Right lobe of liver (tissue), 6 donors: ENCODE measurements at regions not wholly inside any gene's neighbourhood (a gene's known extent, or its start where the extent isn't known, plus 50 kb on each side); places are given as distances from the start of the nearest gene placed in this dataset.

Source experiments
- ATAC-seq, 4 donors: fragments of 200-7000 bp; cut with Tn5 transposase; one replicate each; pipeline ENCODE4 v1.9.1; 2020; ENCODE audit warnings: mild to moderate bottlenecking in 4 of 4, moderate library complexity in 4 of 4
- DNase-seq, 3 donors: peaks; one replicate each; pipeline ENCODE4 v3.0.0-alpha.2; 2020
- H3K27ac ChIP-seq, 3 donors: fragments of 200-600 bp; one replicate each; pipeline ENCODE4 v1.8.0; 2022
- H3K27me3 ChIP-seq, 2 donors: fragments of 200-600 bp; one replicate each; pipeline ENCODE4 v1.8.0; 2022
- H3K36me3 ChIP-seq, 4 donors: fragments of 200-600 bp; sonication (generic) in 1 of 4; one replicate each; pipeline versions ENCODE4 v1.5.1 to v1.8.0; 2017 to 2022; ENCODE audit warnings: control low read depth in 1 of 4
- H3K4me1 ChIP-seq, 4 donors: fragments of 200-600 bp; sonication (generic) in 1 of 4; one replicate each; pipeline versions ENCODE4 v1.5.1 to v1.8.0; 2017 to 2022; ENCODE audit warnings: control low read depth in 1 of 4
- H3K4me3 ChIP-seq, 3 donors: fragments of 200-600 bp; one replicate each; pipeline ENCODE4 v1.8.0; 2022
- H3K9me3 ChIP-seq, 4 donors: fragments of 200-600 bp; sonication (generic) in 1 of 4; one replicate each; pipeline versions ENCODE4 v1.5.1 to v1.8.0; 2017 to 2022; ENCODE audit warnings: control low read depth in 1 of 4
- POLR2A ChIP-seq: fragments of 450-650 bp; IDR thresholded peaks from one replicate; pipeline ENCODE4 v1.6.1; 2017; ENCODE audit warnings: antibody characterized with exemption, mild to moderate bottlenecking
- WGBS: methylation state at CpG from one replicate; pipeline ENCODE4 v1.1.6; 2018; ENCODE audit warnings: low coverage, low lambda C conversion rate; ENCODE audit not compliant: insufficient coverage; ENCODE audit errors: missing lambda C conversion rate; 5-methylcytosine and 5-hydroxymethylcytosine counted together
- intact Hi-C, 2 donors: fragments of 100-400 bp; cut with DNase I; formaldehyde crosslinking; loops; one replicate each; pipeline versions ENCODE4 v1.11.2 to v1.14.1; 2022
- TF ChIP-seq, protein P1 (sequence below), 4 donors: fragments of 200-600 bp in 3 of 4; fragments of 450-650 bp in 1 of 4; IDR thresholded peaks; one replicate each; pipeline versions ENCODE4 v1.5.1 to v1.8.0; 2016 to 2022; ENCODE audit warnings: antibody characterized with exemption in 4 of 4, mild to moderate bottlenecking in 2 of 4
- donor health status: DM: no; HTN: yes; CAD: no.
- donor health status: DM: no; HTN: no; CAD: no.
- donor health status: DM: no; HTN: no; CAD: no.
- donor health status: DM: no; HTN: yes; CAD: no.
- donor health status: DM: no; HTN: yes; CAD: no.

DNA sequence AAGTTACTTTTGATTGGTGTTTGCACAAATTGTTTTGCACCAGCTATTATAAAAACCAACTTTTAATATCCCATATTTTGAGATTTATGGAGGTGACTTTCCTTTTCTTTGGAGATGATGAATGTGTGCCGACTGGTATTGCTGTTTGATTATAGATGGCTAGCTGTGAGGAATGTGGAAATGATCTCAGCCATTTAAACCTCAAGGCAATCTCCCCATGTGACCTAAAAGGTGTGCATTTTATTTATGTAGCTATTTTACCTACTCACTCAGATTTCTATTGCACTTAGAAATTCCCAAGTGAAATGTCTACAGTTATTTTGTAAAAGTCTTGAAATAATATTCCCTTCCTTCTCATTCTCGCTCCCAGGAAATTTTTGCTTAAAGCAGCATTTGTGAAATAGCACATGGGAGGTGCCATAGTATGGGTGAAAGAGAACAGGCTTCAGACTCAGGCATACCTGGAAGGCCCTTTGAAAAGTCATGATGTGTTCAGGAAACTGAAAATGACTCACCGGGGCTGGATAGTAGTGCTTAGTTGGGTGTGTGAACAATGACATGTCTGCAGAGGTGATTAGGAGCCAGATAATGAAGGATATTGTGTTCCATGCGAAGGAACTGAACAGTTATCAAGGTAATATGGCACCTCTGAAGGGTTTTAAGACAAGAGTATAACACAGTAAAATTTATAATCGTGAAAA is 247.6 kb downstream of the CBLL2 start:
- ATAC-seq (no peak), DNase-seq (no peak)
- Histone ChIP-seq H3K27me3 (no peaks in the 10 kb centered on the region), H3K4me1 (no peaks in the 10 kb centered on the region), H3K36me3 (no peaks in the 10 kb centered on the region), H3K4me3 (no peak overlapping the region), H3K9me3 (no peaks in the 10 kb centered on the region), H3K27ac (no peak overlapping the region)
- TF ChIP-seq, protein P1, sequence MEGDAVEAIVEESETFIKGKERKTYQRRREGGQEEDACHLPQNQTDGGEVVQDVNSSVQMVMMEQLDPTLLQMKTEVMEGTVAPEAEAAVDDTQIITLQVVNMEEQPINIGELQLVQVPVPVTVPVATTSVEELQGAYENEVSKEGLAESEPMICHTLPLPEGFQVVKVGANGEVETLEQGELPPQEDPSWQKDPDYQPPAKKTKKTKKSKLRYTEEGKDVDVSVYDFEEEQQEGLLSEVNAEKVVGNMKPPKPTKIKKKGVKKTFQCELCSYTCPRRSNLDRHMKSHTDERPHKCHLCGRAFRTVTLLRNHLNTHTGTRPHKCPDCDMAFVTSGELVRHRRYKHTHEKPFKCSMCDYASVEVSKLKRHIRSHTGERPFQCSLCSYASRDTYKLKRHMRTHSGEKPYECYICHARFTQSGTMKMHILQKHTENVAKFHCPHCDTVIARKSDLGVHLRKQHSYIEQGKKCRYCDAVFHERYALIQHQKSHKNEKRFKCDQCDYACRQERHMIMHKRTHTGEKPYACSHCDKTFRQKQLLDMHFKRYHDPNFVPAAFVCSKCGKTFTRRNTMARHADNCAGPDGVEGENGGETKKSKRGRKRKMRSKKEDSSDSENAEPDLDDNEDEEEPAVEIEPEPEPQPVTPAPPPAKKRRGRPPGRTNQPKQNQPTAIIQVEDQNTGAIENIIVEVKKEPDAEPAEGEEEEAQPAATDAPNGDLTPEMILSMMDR (IDR thresholded peaks at IDR 0.05) = no peak
- no peak for TF ChIP-seq POLR2A
- WGBS = 38% methylated on average over 5 of the region's 5 CpGs
- intact Hi-C loops = no loop called here

DNA sequence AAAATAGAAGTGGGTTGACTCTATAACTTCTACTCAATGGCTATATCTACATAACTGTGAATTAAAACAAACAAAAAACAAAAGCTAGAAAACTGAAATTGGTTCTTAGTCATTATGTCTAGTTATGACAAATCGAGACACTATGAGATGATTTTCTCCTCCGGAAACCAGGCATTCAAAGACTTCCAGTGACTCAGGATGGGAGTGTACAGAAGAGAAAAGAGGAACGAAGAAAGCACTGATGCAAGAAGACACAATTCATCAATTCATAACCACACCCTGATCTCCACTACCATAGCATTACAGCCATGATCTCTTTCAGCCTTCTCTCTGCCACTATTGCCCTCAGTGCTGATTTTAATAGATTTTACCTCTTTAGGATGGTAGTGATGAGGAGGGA is 253.6 kb downstream of the CBLL2 start:
- WGBS = 58% methylated on average over 3 of the region's 3 CpGs
- H3K27ac ChIP-seq = no peak overlapping the region
- no peak for DNase-seq
- no peaks in the 10 kb centered on the region for H3K9me3 ChIP-seq
- TF ChIP-seq, protein P1 (IDR thresholded peaks at IDR 0.05) = no peak
- TF ChIP-seq POLR2A = no peak
- ATAC-seq = no peak
- H3K4me3 ChIP-seq = no peak overlapping the region
- H3K36me3 ChIP-seq = no peaks in the 10 kb centered on the region
- intact Hi-C loops = no loop called here
- H3K4me1 ChIP-seq = no peaks in the 10 kb centered on the region
- no peaks in the 10 kb centered on the region for H3K27me3 ChIP-seq

DNA sequence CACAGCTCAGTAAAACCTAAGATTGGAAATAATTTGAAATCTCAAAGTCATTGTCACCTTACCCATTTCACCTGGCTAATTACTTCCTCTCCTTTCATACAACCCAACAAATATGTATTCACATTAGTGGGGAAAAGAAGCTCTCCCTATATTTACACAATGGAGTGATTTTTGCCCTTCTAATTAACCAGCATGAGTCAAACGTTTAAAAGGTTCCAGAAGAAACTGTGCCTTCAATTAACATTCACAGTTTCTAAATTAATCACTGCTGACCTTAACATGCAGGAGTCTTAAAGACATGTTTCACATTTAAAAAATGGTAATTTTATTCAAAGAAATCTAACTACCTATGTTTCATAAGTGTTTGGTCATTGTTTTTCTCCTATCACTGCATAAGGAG is 254.6 kb downstream of the CBLL2 start:
- no peaks in the 10 kb centered on the region for H3K36me3 ChIP-seq
- ATAC-seq = no peak
- H3K9me3 ChIP-seq = no peaks in the 10 kb centered on the region
- intact Hi-C loops = no loop called here
- no peak overlapping the region for H3K4me3 ChIP-seq
- TF ChIP-seq POLR2A = no peak
- TF ChIP-seq, protein P1 (IDR thresholded peaks at IDR 0.05) = no peak
- H3K27me3 ChIP-seq = no peaks in the 10 kb centered on the region
- DNase-seq = no peak
- 17% methylated on average over 1 of the region's 1 CpG for WGBS
- no peak overlapping the region for H3K27ac ChIP-seq
- H3K4me1 ChIP-seq = no peaks in the 10 kb centered on the region

DNA sequence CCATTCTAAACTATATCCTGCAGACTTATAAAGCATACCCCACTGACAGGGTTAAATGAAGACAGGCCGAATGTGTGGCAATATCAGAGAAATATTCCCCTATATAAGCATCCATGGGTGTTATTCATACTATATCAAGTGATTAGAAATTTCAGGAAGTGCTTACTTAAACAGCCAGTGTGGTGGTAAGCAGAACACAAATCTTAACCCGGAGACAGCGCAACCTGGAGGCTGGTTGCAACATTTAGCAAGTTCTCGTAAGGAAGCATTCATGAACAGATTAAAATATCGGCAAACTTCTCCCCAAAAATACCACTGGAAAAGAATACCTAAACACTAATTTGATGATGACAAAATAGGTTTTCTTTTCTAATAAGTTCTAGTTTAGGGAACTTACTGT is 261.2 kb downstream of the CBLL2 start:
- intact Hi-C loops = no loop called here

More for the DNA sequence above, 261.2 kb downstream of the CBLL2 start:
- no peak for DNase-seq
- H3K9me3 ChIP-seq = no peaks in the 10 kb centered on the region
- no peak for ATAC-seq
- H3K4me1 ChIP-seq = no peaks in the 10 kb centered on the region
- no peak overlapping the region for H3K4me3 ChIP-seq
- 53% methylated on average over 5 of the region's 5 CpGs for WGBS
- no peak for TF ChIP-seq POLR2A
- TF ChIP-seq, protein P1 (IDR thresholded peaks at IDR 0.05) = no peak
- H3K27ac ChIP-seq = no peak overlapping the region
- no peaks in the 10 kb centered on the region for H3K27me3 ChIP-seq
- H3K36me3 ChIP-seq = no peaks in the 10 kb centered on the region
